Activated naive CD4-positive, alpha-beta T cell treated with anti-CD3 and anti-CD28 coated beads, Interleukin-2, amount 50 U/mL, for 16 hours (primary cell): ENCODE measurements at regions not wholly inside any gene's neighbourhood (a gene's known extent, or its start where the extent isn't known, plus 50 kb on each side); places are given as distances from the start of the nearest gene placed in this dataset.

Experiments
- DNase-seq: peaks from one replicate; pipeline ENCODE4 v3.0.0-alpha.2; 2020

GRCh38 chr3:110731148-110731547 is 340.5 kb upstream of the NECTIN3 start:
- no peak for DNase-seq

- no peak for DNase-seq
Observed at GRCh38 chr3:110732420-110732819, 339.2 kb upstream of the NECTIN3 start.

DNA sequence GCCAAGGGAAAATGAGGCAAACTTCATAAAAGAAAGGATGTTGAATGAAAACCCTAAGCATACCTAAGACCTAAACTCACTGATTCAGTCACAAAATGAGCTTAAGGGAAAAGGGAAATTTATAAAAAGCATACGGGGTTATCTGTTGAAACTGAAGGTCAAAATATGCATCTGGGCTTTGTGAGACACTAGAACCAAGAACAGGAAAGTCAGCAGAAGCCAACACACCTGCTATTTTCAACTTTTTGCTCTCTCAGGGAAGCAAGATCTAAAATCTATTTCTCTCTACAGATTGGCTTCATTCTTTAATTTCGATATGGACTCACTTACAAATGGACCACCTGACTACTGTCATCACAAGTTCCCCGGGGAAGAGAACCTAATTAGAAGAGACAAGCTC is 338.6 kb upstream of the NECTIN3 start:
- DNase-seq: no peak

- no peak for DNase-seq
Observed at GRCh38 chr3:110734524-110734923, 337.1 kb upstream of the NECTIN3 start.

DNA sequence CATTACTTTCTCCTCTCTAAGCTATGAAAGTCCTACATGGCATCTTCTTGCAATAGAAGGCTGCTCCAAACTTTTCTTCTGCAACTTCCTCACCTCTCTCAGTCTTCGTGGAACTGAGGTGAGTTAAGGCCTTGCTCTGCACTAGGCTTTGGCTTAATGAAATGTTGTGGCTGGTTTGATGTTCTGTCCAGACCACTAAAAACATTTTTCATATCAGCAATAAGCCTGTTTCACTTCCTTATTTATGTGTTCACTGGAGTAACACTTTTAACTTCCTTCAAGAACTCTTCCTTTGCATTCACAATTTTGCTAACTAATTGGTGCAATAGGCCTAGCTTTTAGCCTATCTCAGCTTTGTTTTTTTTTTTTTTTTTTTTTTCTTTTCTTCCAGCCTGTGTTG is 335.3 kb upstream of the NECTIN3 start:
- DNase-seq: no peak

DNA sequence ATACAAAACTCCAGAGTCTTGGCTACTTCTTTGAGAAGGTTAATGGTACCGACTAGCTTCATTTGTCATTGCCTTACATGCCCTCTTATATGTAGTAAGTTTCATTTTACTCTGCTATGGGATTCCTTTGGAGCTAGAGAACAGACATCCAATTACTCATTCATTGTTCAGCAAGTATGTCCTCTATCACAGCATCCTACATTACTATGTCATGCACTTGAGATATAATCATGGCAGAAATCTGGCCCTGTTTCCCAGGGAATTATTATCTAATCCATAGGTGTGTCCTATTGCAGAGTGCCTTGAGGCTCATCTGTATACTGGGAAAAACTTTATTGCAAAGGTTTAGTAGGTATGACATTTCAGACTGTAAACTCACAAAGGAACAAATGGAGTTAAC is 333.1 kb upstream of the NECTIN3 start:
- DNase-seq: no peak

DNA sequence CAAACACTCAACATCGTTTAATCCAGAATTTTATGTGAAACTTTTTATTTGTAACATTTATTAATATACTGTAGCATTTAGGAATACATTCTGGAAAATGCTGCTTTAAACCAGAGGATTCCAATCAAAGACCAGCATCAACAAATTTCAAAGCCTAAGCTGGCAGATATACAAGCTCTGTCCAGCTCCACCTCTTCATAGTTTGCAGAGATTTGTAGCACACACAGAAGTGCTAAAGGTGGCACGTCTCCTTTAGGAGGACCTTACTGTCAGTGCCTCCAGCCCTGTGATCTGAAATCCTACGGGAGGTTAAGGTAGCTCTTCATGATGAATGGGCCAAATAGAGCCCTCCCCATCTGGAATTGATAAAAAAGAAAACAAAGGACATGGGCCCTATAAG is 329.7 kb upstream of the NECTIN3 start:
- no peak for DNase-seq

GRCh38 chr3:110743202-110743601 is 328.4 kb upstream of the NECTIN3 start:
- no peak for DNase-seq

GRCh38 chr3:110743984-110744383 is 327.6 kb upstream of the NECTIN3 start:
- no peak for DNase-seq

GRCh38 chr3:110744723-110745122 is 326.9 kb upstream of the NECTIN3 start:
- no peak for DNase-seq

DNA sequence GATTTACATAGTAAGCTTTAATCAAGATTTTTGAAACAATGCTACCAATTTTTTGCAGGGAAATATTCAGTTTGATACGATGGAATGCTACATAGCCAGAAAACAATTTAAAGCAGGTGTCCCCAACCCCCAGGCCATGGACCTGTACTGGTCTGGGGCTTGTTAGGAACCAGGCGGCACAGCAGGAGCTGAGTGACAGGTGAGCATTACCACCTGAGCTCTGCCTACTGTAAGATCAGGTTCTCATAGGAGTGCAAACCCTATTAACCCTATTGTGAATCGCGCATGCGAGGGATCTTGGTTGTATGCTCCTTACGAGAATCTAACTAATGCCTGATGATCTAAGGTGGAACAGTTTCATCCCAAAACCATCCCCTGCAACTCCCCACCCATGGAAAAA is 322.6 kb upstream of the NECTIN3 start:
- DNase-seq: no peak

- no peak for DNase-seq
Observed at GRCh38 chr3:110750201-110750600, 321.4 kb upstream of the NECTIN3 start.

DNA sequence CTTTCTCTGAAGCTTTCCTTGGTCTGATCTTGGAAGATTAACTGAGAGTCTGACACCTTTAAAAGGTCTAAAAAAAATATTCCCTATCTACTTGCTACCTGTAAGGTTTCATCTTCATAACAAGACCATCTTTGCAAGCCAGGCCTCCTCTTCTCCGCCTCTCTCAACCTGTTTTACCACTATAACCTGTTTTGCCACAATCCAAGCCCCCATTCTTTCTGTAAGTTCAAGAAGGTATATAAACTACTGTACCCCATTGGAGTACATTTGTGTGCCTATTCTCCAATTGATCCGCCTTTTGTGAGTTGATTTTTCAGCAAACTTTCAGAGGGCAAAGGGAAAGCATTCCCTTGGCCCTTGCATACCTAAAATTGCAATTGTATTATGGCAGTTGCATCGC is 319.3 kb upstream of the NECTIN3 start:
- no peak for DNase-seq

- no peak for DNase-seq
Observed at GRCh38 chr3:110753516-110753915, 318.1 kb upstream of the NECTIN3 start.

DNA sequence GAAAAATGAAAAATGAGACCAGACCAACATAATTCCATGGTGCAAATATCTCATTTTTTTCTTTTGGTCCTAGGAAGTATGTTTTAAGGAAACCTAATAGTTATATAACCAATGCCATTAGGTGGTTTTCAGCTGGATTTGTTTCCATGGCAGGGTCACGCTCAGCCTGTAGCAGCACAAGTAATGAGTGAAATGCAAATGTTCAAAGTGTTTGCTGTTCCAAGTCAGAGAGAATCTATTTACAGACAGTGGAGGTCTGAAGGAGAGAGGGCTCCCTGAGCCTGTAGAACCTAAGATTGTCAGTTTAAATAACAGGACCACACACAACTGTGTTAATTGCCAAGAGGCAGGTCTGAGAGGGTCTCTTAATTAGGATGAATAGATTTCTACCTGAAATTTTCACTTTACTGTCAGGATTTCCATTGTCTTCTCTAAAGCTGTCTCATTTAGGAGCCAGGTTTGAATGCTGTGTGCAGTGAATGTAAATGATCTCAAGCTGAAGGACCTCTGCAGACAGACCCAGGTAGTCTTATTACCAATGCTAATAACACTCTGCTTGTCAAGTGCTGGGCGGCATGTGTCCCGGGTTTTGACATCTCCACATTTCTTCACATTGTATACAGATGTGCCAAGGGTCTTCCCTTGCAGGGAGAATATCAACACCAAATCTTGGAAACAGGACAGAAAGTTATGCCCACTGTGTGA is 317.3 kb upstream of the NECTIN3 start:
- no peak for DNase-seq

- no peak for DNase-seq
Observed at GRCh38 chr3:110755345-110755744, 316.3 kb upstream of the NECTIN3 start.

DNA sequence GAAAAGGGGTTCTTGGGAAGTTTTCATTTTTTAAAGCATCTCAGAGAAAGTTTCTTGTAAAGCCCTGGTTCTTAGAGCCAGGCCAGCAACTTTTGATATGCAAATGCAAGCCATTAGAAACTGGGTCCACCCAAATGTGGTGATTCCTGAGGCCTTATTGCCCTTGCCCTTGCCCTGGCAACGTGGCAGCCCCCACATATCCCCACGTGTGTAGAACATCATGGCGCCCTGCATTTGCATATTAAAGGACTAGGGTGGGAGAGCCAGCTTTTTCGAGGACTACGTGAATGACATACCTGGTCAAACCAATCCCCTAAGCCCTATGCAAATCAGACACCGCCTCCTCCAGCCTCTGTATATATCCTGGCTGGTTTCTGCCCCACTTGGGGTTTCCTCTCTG is 314.9 kb upstream of the NECTIN3 start:
- no peak for DNase-seq

DNA sequence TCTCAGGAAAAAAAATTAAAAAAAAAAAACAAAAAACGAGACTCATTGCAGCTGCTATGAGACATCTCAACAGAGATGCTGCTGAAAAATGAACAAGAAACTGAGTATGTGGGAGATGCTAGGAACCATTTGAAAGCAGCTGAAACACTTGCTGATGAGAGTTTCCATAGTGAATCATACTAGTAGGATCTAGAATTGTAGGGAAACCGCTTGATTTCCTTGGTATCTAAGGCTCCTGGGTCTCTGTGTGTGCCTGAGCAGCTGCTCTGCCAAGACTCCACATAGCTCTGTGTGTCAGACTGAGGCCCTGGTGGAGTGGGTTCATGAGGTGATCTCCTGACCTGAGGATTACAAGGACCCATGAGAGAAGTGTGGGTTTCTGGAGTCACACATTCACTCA is 313.4 kb upstream of the NECTIN3 start:
- no peak for DNase-seq

DNA sequence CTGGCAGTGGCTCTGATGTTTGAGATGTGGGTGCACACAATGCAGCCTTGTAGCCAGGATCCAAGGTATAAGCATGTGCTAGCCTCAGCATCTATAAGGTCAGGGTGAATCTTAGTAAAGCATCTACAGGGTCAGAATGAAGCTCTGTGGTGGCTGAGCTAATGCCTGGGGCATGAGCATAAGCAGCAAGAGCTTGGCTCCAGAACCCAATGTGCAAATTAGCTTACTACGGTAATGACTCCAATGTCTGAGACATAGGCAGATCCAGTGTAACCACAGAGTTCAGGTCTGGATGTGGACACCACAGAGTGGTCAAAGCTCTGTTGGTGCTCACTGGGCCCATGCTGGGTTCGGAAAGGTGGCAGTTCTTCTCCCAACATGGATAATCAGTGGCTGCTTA is 304.5 kb upstream of the NECTIN3 start:
- DNase-seq: no peak

DNA sequence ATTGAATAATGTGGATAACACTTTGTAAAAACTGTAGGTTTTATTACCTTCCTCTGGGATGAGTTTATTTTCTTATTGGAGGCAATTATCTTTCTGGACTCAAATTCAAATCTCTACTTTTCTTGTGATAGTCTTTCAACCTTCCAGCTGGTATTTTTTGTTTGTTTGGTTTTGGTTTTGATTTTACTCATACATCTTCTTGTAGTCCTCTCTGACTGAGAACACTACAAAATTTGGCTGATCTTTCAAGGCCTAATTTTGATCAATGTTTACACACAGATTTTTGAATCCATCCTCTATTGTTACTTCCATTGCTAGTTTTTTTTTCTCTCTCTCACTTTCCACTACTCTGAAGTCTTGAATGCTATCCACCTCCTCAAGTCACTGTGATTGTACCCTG is 303.8 kb upstream of the NECTIN3 start:
- no peak for DNase-seq

GRCh38 chr3:110773413-110773954 is 298.1 kb upstream of the NECTIN3 start:
- DNase-seq: no peak

DNA sequence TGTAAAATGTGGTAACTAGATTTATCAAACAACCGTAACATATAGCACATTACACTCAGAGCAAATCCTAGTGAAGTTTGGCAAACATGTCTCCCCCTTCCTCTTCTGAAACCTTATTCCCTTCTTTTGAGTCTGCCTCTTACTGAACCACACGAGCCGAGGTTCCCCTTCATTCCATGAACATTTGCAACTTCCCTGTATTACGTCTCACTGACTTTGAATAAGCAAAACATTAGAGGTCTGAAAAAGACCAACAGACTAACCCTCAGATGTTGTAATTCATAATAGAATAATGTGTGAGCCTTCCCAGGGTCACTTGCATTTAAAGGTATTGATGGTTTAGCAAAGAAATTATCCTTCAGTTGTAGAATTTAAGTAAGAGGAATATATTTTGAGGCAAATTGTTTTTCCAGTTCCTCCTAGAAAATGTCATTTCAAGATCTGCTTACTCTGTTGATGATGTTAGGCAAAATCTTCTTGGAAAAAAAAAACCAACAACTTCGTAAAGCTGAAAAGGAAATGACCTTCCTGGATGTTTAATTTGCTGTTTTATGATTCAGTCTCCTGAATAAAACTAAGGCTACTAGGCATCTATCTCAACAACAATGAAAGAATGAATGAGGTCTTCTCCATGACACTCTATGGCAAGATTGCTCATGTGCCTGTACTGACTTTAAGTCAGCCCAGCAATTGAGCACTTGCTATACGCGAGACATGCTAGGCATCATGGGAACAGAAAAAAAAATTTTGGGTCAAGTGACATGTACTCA is 296.9 kb upstream of the NECTIN3 start:
- no peak for DNase-seq

GRCh38 chr3:110779581-110779980 is 292.0 kb upstream of the NECTIN3 start:
- no peak for DNase-seq

DNA sequence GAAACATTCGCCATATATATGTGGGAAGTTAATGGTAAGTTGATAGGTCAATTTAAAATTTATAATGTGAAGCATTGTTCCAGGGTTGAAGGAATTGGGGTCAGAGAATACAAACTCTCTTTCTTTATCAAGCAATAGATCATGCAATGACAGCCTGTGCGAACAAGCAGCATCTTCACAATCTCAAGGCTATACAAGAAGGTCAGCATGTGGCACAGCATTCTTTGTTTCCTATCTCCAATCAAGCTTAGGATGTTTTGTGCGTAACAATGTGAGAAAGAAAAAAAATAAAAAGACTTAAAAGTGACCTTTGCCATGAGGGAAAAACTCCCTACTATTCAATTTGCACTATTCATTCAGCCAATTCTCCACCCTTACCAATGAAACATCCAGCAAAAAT is 288.1 kb upstream of the NECTIN3 start:
- no peak for DNase-seq

DNA sequence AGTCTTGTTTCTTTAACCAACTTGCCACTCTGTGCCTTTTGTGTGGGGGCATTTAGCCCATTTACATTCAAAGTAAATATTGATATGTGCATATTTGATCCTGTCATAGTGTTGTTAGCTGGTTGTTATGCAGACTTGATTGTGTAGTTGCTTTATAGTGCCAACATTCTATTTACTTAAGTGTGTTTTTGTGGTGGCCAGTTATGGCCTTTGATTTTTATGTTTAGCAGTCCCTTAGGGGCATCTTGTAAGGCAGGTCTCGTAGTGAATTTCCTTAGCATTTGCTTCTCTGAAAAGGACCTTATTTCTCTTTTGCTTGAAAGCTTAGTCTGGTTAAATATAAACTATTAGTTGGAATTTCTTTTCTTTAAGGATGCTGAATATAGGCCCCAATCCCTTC is 282.8 kb upstream of the NECTIN3 start:
- DNase-seq: no peak
